CD4-positive, alpha-beta T cell (primary cell): ENCODE measurements at regions not wholly inside any gene's neighbourhood (a gene's known extent, or its start where the extent isn't known, plus 50 kb on each side); places are given as distances from the start of the nearest gene placed in this dataset.

Source experiments
- ATAC-seq: fragments of 200-7000 bp; cut with Tn5 transposase; one replicate; pipeline ENCODE4 v1.10.0; 2022; ENCODE audit warnings: mild to moderate bottlenecking; ENCODE audit not compliant: poor library complexity
- CTCF ChIA-PET: fragments of 350-600 bp; sonication (Branson Sonifier 250); formaldehyde crosslinking; loops from one replicate; lab custom pipeline; 2021; ENCODE audit warnings: antibody characterized with exemption, inconsistent platforms; lab: Charles Lee
- POLR2A ChIA-PET: fragments of 350-600 bp; sonication (Branson Sonifier 250); formaldehyde crosslinking; loops from one replicate; lab custom pipeline; 2021; ENCODE audit warnings: antibody characterized with exemption, inconsistent platforms; lab: Charles Lee
- DNase-seq, 14 experiments: peaks; one replicate each; pipeline ENCODE4 v3.0.0-alpha.2; 2013 to 2020; ENCODE audit warnings: mixed read lengths in 2 of 14
- H3K27ac ChIP-seq, 2 donors: one replicate each; pipeline versions ENCODE4 v1.5.1 to v1.7.0; 2013; ENCODE audit warnings: low read length in 2 of 2, low read depth in 1 of 2, mild to moderate bottlenecking in 1 of 2
- H3K27me3 ChIP-seq, 2 experiments: 1 replicate in 1 of 2; 2 replicates in 1 of 2; pipeline versions ENCODE4 v1.6.1 to v1.7.0; 2013; ENCODE audit warnings: low read length in 2 of 2, control low read depth in 1 of 2, mild to moderate bottlenecking in 1 of 2, moderate library complexity in 1 of 2; ENCODE audit not compliant: insufficient read depth in 2 of 2, control insufficient read depth in 1 of 2
- H3K36me3 ChIP-seq: one replicate; pipeline ENCODE4 v1.6.1; 2013; ENCODE audit warnings: low read length, control low read depth; ENCODE audit not compliant: insufficient read depth
- H3K4me1 ChIP-seq: one replicate; pipeline ENCODE4 v1.6.1; 2013; ENCODE audit warnings: low read length, control low read depth; ENCODE audit not compliant: insufficient read depth
- H3K4me3 ChIP-seq: one replicate; pipeline ENCODE4 v1.5.1; 2013; ENCODE audit warnings: mild to moderate bottlenecking, low read length, moderate library complexity
- H3K9me3 ChIP-seq, 2 experiments: 1 replicate in 1 of 2; 2 replicates in 1 of 2; pipeline versions ENCODE4 v1.6.1 to v1.7.0; 2013; ENCODE audit warnings: low read length in 2 of 2, mild to moderate bottlenecking in 2 of 2, control low read depth in 1 of 2, moderate library complexity in 1 of 2; ENCODE audit not compliant: control insufficient read depth in 1 of 2, insufficient read depth in 1 of 2
- H3K27ac Mint-ChIP-seq: one replicate; pipeline ENCODE4 v1.8.0; 2020; ENCODE audit warnings: mixed read lengths
- H3K27me3 Mint-ChIP-seq: one replicate; pipeline ENCODE4 v1.8.0; 2021; ENCODE audit warnings: mixed read lengths
- H3K36me3 Mint-ChIP-seq: one replicate; pipeline ENCODE4 v1.8.0; 2021; ENCODE audit warnings: low read depth, mixed read lengths
- H3K4me1 Mint-ChIP-seq: one replicate; pipeline ENCODE4 v1.8.0; 2021; ENCODE audit warnings: low read depth, mixed read lengths
- H3K4me3 Mint-ChIP-seq: one replicate; pipeline ENCODE4 v1.8.0; 2020; ENCODE audit warnings: mild to moderate bottlenecking, mixed read lengths
- H3K9me3 Mint-ChIP-seq: one replicate; pipeline ENCODE4 v1.8.0; 2020; ENCODE audit warnings: mixed read lengths
- CTCF ChIP-seq: fragments of 200-600 bp; IDR thresholded peaks from one replicate; pipeline ENCODE4 v1.8.0; 2022; ENCODE audit warnings: antibody characterized with exemption, mild to moderate bottlenecking
- intact Hi-C, 2 experiments: fragments of 100-400 bp; cut with DNase I in 1 of 2; cut with micrococcal nuclease in 1 of 2; formaldehyde crosslinking; loops; one replicate each; pipeline versions ENCODE4 v1.15.1 to v1.9.0; 2023 to 2025; cut with DNase I, micrococcal nuclease

- H3K4me3 ChIP-seq = no peak overlapping the region
- no peak for DNase-seq
- no peaks in the 10 kb centered on the region for H3K36me3 ChIP-seq
- no peak for ATAC-seq
- POLR2A ChIA-PET = no interaction called here
- Mint-ChIP-seq H3K4me3 (no peak overlapping the region), H3K27ac (no peak overlapping the region), H3K36me3 (no peaks in the 10 kb centered on the region), H3K27me3 (no peaks in the 10 kb centered on the region), H3K4me1 (no peaks in the 10 kb centered on the region), H3K9me3 (peaks cover 8% of the 10 kb centered on the region)
- H3K4me1 ChIP-seq = no peaks in the 10 kb centered on the region
- peaks cover 3 to 9% of the 10 kb centered on the region in 2 experiments for H3K9me3 ChIP-seq
- H3K27me3 ChIP-seq = no peaks in the 10 kb centered on the region
- no peak overlapping the region for H3K27ac ChIP-seq
- intact Hi-C loops = no loop called here
- CTCF ChIA-PET = no interaction called here
- no peak for TF ChIP-seq CTCF
Measured at GRCh38 chr2:51301381-51301780, 269.4 kb upstream of the NRXN1 start.

- no peak for TF ChIP-seq CTCF
- Mint-ChIP-seq H3K36me3 (no peaks in the 10 kb centered on the region), H3K27me3 (no peaks in the 10 kb centered on the region), H3K27ac (no peak overlapping the region), H3K9me3 (peaks cover 2% of the 10 kb centered on the region), H3K4me3 (no peak overlapping the region), H3K4me1 (no peaks in the 10 kb centered on the region)
- intact Hi-C loops = no loop called here
- ChIA-PET CTCF (no interaction called here), POLR2A (no interaction called here)
- no peaks in the 10 kb centered on the region for H3K36me3 ChIP-seq
- H3K4me3 ChIP-seq = no peak overlapping the region
- no peaks in the 10 kb centered on the region for H3K4me1 ChIP-seq
- H3K9me3 ChIP-seq = peaks cover 0 to 3% of the 10 kb centered on the region in 2 experiments
- DNase-seq (no peak), ATAC-seq (no peak)
- no peak overlapping the region for H3K27ac ChIP-seq
- no peaks in the 10 kb centered on the region for H3K27me3 ChIP-seq
Measured at GRCh38 chr2:51299370-51299769, 267.4 kb upstream of the NRXN1 start.

GRCh38 chr2:51297488-51297887 lies 265.6 kb upstream of the NRXN1 start:
- intact Hi-C loops = no loop called here
- Histone ChIP-seq H3K27ac (no peak overlapping the region), H3K27me3 (no peaks in the 10 kb centered on the region), H3K9me3 (no peaks in the 10 kb centered on the region), H3K36me3 (no peaks in the 10 kb centered on the region), H3K4me1 (no peaks in the 10 kb centered on the region), H3K4me3 (no peak overlapping the region)
- POLR2A ChIA-PET = no interaction called here
- ATAC-seq (no peak), DNase-seq (no peak)
- no peak for TF ChIP-seq CTCF
- Mint-ChIP-seq H3K27ac (no peak overlapping the region), H3K4me1 (no peaks in the 10 kb centered on the region), H3K9me3 (peaks cover 2% of the 10 kb centered on the region), H3K36me3 (no peaks in the 10 kb centered on the region), H3K27me3 (no peaks in the 10 kb centered on the region), H3K4me3 (no peak overlapping the region)
- CTCF ChIA-PET = no interaction called here
